ENCODE measurements at regions not wholly inside any gene's neighbourhood (a gene's known extent, or its start where the extent isn't known, plus 50 kb on each side); places are given as distances from the start of the nearest gene placed in this dataset.

DNA sequence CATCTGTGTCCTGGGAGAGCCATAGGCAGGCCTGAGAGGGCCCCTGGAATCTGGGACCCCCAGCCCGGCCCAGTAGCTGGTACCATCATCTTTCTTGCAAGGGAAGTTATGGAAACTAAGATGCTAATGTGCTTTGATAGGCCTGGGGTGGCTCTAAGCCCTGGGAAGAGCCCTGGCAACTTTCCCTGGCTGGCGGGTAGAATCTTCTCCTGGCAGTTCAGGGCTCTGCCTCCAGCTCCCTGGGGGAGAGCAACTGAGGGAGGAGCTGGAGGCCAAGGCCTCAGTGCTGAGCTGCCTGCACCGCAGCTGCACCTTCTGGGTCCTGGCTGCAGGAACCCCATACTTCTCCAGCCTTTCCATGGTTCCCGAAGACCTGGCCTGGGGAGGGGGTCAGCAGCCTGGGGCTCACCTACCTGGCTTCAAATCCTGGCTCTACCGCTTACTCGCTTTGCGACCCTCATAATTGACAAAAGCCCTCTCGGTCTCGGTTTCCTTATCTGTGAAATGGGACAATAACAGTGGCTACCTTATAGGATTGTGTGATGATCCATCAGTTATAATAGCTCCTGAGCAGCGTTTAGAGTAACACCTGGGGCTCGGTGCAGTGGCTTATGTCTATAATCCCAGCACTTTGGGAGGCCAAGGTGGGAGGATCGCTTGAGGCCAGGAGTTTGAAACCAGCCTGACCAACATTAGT is 333.7 kb downstream of the SEC14L1 start:
- DNase-seq (ENCODE audit: low read depth in 2 of 2): no peak

DNA sequence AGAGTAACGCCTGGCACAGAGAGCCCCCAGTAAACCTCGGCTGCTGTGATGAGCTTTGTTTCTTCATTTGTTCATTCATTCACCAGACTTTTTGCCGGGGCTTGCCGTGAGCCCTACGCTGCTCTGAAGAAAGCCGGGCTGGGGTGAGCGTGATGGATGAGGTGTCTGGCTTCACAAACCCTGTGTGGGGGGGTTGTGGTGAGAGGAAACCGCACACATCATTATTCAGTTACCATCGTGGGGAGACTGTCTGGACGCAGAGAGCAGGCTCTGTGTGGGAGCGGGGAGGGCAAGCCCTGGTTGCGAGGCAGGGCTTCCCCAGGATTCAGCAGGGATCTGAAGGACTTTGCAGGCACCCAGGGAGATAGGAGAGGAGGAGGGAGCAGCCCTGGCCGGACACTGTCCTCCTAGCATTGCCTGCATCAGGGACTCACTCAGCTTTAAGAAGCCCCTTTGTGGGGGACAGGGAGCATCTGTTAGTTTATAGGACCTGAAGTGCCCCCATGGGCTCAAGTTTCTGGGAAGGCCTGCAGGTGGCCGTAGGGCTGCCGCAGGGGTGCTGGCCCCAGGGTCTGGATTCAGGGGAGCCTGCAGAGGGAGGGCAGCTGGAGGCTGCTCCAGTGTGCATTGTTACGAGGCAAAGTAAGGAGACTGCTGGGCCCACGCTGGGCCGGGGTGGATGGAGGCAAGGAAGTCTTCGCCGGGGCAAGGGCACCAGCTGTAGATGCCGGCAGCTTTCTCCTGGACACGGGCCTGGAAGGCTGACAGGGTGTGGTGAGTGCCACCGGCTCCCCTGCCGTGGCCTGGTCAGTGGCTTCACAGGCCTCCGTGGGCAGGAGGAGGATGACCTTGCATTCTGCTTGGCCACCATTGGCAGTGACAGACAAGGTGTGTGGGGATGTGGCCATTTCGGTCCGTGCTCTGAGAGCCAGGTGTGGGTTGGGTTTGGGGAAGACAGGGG is 334.5 kb downstream of the SEC14L1 start:
- DNase-seq (ENCODE audit: low read depth in 2 of 2): peak; percentile 68 to 69

DNA sequence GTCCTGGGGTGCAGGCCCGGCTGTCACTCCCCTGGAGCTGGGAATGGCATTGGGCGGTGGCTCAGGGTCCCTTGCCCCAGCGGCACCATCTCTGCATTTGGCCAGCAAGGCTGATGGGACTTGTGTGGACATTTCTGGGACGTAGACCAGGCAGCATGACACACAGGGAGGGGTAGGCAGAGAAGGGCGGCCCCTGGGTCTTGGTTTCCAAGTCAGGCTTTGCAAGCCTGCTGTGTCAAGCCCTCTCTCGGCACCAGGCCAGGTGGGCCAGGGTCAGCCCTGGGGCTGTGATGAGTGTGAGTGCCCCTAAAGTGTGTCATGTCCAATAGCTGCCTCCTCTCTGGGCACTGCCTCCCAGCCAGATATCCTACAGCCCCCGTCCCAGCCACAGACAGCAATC is 335.2 kb downstream of the SEC14L1 start:
- DNase-seq (ENCODE audit: low read depth in 2 of 2): no peak

DNA sequence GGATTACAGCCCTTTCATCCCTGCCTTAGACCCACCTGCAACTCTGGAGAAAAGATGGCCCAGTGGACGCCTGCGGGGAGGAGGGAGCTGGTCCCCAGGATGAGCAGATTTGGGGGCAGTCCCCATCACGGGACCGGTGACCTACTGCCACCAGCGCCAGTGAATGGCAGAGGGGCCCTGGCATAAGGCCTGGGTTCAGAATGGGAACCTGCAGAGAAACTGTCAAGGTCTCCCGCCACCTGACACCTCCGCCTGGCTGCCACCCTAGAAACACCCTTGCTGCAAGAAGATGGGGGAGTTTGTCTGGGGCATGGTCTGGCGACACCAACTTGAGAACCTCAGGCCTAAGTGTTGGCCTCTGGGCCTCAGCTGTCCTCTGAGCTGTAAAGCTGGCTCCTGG is 335.7 kb downstream of the SEC14L1 start:
- DNase-seq (ENCODE audit: low read depth in 2 of 2): no peak

DNA sequence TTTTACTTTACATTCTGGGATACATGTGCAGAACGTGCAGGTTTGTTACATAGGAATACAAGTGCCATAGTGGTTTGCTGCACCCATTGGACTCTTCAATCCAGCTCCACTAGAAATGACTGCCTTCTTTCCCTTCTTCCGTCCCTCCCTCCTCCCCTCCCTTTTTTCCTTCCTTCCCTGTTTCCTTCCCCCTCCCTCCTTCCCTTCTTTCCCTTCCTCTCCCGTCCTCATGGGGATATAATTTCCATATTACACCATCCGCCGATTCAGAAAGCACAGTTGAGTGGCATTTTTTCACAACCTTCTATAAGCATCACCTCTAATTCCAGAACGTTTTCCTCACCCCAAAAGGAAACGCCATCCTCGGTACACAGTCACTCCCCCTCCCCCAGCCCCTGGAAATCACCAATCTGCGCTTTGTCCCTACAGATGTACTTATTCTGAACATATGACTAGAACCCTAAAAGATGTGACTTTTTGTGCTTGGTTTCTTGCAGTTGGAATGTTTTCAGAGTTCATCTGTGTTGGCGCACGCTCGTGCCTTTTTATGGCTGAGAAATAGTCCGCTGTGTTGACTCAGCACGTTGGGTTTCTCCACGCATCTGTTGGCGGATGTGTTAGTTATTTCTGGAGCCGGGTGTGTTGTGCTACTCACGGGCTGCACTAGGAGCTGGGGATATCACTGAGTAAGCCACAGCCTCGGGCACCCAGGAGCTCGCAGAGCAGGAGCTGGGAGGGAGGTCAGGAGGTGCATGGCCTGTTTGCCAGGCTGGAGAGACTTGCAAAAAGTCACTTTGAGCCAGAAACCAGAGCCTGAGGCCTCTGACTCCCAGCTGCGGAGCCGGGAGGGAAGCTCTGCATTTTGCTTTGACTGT is 336.4 kb downstream of the SEC14L1 start:
- no peak for DNase-seq (ENCODE audit: low read depth in 2 of 2)

DNA sequence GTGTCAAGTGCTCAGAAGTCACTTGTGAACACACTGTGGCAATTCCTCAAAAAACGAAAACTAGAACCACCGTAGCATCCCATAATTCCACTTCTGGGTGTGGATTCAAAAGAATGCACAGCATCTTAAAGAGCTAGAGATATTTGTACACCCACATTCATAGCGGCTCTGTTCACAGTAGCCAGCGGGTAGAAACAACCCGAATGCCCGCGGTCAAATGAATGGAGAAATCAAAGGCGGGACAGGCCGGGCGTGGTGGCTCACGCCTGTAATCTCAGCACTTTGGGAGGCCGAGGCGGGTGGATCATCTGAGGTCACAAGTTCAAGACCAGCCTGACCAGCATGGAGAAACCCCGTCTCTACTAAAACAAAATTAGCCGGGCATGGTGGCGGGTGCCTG is 337.5 kb downstream of the SEC14L1 start:
- DNase-seq (ENCODE audit: low read depth in 2 of 2): no peak

DNA sequence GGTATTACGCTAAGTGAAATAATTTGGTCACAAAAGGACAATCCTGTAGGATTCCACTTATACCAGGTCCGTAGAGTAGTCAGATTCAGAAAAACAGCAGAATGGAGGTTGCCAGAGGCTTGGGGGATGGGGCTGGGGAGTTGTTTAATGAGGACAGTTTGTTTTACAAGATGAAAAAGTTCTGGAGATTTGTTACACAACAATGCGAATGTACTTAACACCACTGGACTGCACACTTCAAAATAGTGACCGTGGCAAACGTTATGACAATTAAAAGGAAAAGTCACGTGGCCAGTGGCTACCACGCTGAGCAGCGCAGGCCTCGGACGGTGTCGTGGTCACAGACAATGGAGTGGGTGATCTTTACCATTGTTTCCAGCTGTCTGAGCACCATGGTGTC is 338.1 kb downstream of the SEC14L1 start:
- DNase-seq (ENCODE audit: low read depth in 2 of 2): no peak

DNA sequence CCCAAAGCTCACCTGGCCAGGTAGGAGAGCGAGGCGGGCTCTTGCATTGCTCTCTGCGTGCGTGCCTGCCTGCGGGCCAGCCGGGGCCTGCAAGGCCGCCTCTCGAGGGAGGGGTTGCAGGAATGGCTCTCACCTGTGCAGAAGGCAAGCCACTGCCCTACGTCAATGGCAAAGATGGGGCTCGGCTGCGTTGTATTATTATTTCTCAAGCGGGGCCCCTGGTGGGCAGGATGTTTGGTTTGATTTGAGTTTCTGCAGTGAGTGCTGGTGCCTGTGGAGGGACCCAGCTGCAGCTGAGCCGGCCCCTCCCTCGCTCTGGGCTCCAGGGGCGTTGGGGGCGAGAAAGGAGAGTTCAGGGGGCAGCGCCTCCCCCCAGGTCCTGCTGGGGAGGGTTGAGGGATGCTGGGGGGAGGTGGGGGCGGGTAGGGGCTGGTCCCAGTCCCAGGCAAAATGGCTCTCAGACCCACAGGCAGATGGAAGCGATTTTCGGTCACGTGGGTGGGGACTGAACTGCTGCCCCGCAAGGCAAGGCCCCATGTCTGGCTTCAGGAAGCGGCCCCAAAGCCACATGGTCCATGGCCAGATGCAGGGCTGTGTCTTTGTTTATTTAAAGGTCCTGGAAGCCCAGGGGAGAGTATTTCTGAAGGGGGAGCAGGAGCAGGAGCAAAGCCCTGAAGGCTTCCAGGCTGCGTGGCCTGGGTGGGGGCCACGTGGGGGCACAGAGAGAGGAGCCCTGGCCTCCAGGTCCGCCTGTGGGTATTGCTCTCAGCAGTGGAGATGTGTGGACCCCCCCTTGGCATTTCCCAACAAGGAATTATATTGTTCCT is 338.8 kb downstream of the SEC14L1 start:
- DNase-seq (ENCODE audit: low read depth in 2 of 2): no peak

DNA sequence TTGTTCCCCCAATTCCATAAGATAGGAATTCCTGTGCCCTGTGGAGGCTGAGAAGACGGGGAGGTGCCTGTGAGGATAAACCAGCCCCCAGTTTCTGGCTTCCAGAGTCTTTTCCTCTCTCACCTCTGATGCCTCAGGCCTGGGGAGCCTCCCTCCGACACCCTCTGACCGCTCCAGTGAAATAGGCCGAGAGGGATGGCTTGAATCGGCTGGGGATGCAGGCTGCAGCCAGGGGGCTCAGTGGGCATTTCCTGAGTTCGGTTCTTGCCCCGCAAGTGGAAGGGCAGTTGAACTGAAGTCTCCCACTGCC is 339.4 kb downstream of the SEC14L1 start:
- no peak for DNase-seq (ENCODE audit: low read depth in 2 of 2)

DNA sequence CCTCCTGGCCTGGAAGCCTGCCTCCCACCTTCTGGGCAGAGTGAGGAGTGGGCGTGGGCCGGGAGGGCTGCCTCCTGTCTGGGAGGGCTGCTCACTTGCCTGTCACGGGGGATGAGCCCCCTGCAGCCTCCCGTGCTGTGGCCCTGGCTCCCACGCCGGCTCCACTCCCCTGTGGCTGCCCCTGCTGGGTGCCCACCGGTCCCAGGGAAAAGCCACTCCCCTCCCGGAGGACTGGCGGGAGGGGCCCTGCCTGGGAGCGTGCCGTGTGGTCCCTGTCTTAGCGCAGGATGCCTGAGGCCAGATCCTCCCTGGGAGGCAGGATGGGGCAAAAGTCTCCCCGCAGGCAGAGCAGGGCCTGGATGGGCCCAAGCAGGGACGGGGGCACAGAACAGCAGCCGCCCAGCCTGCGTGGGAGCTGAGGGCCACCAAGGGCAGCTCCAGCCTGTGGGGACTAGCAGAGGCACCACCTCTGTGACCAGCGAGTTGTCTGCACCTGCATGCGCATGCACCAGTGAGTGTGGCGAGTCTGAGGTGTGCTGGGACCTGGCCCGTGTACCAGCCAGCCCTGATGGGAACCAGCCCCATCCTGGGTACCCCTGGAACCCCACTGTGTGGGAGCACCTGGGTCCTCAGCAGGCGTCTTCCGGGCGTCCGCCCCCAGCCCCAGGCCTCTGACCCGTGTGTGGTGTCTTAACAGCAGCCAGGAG is 339.9 kb downstream of the SEC14L1 start:
- DNase-seq (ENCODE audit: low read depth in 2 of 2): no peak

DNA sequence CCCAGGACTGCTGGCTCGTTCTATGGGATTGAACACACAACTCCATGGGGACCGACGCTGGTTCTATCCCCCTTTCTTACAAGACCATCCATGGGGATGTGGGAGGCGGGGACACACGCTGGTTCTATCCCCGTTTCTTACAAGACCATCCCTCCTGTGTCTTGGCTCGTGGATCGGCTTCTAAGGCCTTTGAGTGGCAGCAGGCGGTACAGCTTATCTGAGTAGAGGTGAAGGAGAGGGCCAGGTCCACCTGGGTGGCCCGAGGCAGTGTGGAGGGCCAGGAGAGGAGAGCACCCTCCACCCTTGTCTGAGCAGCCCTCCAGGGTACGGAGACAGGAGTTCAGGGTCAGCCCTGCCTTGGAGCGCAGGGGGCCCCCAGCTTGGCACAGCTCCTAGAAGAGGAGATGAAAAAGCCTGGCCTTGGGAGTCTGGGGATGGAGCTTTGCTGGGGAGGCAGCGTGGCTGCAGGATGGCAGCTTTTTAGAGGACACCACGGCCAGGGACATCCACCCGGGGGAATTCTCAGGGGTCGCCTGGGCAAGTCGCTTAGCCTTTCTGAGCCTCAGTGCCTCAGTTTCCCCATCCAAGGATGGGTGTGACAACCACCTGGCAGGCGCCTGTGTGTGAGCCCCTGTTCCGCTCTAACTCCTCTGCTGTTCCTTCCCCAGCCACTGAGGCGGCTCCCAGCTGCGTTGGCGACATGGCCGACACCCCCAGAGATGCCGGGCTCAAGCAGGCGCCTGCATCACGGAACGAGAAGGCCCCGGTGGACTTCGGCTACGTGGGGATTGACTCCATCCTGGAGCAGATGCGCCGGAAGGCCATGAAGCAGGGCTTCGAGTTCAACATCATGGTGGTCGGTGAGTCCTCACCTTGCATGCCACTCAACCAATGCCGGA is 341.0 kb downstream of the SEC14L1 start:
- DNase-seq (ENCODE audit: low read depth in 2 of 2): no peak

DNA sequence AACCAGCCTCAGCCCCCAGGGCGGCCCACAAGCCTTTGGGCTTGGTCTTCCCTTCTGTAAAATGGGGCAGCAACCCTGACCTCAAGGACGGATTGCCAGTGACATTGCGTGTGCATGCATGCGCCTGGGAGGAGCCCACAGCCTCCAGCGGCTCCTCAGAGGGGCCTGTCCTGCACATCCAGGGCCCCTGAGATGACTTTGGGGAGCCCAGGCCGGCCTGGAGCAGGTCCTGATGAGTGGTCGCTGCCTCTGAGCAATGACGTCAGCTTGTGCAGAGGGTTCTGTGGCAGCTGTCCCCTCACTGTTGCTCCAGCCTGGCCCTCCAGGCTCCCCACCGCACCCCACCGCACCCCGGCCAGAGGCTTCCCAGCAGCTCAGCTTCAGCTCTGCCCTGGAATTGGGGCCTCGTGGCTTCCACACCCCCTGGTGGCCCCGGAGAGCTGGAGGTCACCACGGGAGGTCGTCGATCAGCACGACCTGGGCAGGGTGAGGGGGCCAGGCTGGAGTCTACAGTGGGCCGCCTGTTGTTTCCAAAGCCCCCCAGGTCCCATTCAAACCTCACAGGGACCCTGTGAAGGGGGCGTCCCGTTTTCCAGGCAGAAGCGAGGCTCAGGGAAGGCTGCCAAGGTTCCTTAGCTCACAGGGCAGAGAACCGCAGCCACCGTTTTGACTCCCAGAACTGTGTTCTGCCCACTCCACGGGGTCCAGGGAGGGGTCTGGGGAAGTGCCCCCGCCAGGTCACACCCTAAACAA is 341.8 kb downstream of the SEC14L1 start:
- DNase-seq (ENCODE audit: low read depth in 2 of 2): no peak

DNA sequence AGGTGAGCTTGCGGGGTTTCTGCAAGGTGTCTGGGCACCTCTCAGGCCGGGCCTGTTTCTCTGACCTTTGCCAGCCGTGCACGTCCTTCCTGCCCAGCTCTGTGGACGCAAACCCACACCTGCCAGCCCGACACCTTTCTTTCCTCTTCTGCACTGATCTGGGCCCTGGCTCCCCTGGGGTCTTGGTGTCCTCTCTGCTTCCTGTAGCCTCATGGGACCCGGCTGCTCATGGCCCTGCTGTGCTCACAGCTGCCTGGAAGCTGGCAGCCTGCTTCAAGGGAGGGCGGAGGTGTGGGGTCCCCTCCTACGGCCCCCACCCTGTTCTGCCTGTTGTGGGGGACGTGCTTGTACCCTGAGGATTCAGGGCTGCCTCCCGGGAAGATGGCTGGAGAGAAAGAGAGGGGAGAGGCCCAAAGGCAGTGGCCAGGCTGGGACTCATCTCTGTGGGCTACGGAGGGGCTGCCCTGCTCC is 342.4 kb downstream of the SEC14L1 start:
- DNase-seq (ENCODE audit: low read depth in 2 of 2): no peak

DNA sequence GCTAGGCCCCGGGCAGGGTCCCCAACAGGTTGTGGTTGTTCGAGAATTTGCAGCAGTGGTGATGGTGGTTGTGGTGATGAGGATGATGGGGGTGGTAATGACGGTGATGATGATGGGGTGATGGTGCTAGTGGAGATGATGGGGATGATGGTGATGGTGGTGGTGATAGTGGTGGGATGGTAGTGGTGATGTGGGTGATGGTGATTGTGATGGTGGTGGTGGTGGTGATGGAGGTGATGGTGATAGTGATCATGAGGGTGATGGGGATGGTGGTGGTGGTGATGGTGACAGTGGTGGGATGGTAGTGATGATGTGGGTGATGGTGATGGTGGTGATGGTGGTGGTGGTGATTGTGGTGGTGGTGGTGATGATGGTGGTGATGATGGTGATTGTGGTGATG is 343.3 kb downstream of the SEC14L1 start:
- DNase-seq (ENCODE audit: low read depth in 2 of 2): no peak

DNA sequence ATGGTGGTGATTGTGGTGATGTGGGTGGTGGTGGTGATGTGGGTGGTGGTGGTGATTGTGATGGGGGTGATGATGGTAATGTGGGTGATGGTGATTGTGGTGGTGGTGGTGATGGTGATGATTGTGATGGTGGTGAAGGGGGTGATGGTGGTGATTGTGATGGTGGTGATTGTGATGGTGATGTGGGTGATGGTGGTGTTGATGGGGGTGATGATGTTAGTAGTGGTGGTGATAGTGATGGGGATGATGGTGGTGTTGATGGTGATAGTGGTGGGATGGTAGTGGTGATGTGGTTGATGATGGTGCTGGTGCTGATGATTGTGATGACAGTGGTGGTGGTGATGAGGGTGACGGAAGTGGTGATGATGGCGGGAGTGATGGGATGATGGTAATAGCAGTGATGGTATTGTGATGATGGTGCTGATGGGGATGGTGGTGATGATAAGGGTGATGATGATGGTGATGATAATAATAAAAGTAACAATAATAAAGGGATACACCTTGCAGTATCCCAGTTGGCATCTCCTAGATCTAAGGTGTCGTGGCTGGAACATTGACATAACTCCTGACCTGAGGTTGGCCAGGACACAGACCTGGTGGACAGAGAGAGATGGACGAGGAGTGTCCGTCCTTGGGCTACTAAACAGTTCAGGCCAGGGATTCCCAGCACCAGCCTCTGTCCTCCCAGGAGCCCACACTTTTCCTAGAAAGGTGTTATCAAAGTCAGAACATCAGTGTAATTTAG is 344.5 kb downstream of the SEC14L1 start:
- no peak for DNase-seq (ENCODE audit: low read depth in 2 of 2)

DNA sequence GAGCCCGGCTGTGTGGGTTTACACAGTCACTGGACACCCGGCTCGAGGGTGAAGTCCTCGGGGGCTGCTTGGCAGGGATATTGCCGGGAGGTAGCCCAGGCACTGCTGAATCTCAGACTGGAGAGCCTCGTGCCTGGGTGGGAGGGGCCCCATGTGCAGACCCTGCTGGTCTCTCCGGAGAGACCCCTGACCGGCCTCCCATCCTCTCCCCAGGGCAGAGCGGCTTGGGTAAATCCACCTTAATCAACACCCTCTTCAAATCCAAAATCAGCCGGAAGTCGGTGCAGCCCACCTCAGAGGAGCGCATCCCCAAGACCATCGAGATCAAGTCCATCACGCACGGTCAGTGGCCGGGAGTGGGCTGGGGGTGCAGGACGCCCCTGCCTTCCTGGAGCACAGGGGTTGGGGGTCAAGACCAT is 346.5 kb downstream of the SEC14L1 start:
- no peak for DNase-seq (ENCODE audit: low read depth in 2 of 2)

DNA sequence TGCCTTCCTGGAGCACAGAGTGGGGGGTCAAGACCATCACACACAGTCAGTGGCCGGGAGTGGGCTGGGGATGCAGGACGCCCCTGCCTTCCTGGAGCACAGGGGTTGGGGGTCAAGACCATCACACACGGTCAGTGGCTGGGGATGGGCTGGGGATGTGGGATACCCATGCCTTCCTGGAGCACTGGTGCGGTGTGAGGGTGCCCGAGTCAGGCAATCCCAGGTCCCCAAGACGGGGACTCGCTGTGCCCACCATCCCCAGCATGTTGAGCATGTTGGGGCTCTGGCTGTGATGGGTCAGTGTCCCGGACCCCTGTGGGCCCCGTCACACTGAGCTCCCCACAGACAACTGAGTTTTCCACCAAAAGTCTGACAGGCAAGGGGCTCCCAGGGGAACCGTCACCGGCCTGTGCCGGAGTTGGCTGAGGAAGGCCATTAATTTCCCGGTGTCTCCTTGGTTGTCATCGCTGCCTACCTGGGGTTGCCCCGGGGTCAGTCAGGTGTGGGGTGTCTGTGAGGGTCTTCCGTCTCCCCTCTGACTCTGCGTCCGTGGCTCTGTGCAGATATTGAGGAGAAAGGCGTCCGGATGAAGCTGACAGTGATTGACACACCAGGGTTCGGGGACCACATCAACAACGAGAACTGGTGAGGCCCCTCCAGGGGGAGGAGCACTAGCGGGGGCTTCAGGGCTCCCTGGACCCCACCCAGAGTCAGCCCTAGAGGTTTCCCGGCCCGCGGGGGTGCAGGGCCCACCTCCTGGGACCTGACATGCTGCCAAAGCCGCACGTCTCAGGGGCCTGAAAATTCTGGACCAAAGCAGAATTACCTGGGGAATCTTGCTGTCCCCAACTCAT is 347.1 kb downstream of the SEC14L1 start:
- no peak for DNase-seq (ENCODE audit: low read depth in 2 of 2)

Data from activated CD4-positive, alpha-beta T cell treated with anti-CD3 and anti-CD28 coated beads for 24 hours (primary cell).